ENCODE measurements at regions not wholly inside any gene's neighbourhood (a gene's known extent, or its start where the extent isn't known, plus 50 kb on each side); places are given as distances from the start of the nearest gene placed in this dataset.

DNA sequence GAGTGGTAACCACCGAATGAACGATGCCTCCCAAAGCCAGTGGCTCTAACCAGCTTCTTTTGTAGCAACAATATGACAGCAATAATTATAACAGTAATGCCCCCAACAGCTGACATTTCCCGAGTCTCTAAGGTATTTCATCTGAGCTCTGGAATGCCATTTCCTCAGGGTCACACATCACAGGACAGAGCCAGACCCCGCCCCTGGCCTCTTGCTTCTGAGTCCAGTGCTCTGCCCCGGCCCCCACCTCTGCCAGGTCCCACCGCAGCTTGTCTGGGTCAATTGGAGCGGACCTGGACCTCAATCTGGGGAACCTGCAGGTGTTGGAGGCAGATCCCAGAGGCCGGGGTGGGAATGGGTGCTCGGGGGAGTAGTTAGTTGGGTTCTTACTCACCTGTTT is 63.8 kb downstream of the IGLL1 start:
- no peak for DNase-seq (ENCODE audit: low read depth in 2 of 2)
- H3K4me3 ChIP-seq (replicated peaks in 1 of 2; ENCODE audit: low read depth in 2 of 2, low read length in 2 of 2) = no peak overlapping the region
- TF ChIP-seq, protein P1, sequence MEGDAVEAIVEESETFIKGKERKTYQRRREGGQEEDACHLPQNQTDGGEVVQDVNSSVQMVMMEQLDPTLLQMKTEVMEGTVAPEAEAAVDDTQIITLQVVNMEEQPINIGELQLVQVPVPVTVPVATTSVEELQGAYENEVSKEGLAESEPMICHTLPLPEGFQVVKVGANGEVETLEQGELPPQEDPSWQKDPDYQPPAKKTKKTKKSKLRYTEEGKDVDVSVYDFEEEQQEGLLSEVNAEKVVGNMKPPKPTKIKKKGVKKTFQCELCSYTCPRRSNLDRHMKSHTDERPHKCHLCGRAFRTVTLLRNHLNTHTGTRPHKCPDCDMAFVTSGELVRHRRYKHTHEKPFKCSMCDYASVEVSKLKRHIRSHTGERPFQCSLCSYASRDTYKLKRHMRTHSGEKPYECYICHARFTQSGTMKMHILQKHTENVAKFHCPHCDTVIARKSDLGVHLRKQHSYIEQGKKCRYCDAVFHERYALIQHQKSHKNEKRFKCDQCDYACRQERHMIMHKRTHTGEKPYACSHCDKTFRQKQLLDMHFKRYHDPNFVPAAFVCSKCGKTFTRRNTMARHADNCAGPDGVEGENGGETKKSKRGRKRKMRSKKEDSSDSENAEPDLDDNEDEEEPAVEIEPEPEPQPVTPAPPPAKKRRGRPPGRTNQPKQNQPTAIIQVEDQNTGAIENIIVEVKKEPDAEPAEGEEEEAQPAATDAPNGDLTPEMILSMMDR (IDR thresholded peaks at IDR 0.05; ENCODE audit: low read depth, low read length) = no peak

DNA sequence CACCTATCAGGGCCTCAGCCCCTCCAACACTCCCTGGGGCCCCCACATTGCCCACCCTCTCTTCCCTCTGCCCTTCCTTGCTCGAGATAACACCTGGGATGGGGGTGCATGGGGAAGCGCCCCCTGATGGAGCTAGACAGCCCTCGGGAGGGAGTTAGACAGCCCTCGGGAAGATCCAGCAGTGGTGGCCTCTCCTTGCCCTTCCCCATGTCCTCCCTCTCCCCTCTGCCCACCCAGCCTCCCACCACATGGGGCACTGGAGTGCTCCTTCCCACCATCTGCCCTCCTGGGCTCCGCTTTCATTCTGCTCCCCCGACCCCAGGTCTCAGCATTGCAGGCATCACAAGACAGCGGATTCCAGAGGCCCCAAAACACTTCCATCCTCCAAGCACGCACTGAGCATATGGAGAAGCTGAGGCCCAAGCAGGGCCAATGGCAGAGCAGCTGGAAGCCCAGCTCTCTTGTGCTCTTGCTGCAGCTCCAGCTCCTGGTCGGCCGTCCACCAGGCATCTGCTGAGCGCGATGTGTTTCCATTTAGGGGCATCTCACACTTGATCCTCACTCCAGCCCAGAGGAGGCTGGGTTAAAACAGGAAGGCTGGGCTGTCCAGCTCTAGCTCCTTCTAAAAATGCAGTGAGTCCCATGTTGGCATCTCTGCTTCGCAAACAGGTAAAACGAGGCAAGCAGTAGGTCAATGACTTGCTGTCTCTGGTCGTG is 65.6 kb downstream of the IGLL1 start:
- no peak for DNase-seq (ENCODE audit: low read depth in 2 of 2)
- TF ChIP-seq, protein P1 (IDR thresholded peaks at IDR 0.05; ENCODE audit: low read depth, low read length) = no peak
- no peak overlapping the region for H3K4me3 ChIP-seq (replicated peaks in 1 of 2; ENCODE audit: low read depth in 2 of 2, low read length in 2 of 2)

DNA sequence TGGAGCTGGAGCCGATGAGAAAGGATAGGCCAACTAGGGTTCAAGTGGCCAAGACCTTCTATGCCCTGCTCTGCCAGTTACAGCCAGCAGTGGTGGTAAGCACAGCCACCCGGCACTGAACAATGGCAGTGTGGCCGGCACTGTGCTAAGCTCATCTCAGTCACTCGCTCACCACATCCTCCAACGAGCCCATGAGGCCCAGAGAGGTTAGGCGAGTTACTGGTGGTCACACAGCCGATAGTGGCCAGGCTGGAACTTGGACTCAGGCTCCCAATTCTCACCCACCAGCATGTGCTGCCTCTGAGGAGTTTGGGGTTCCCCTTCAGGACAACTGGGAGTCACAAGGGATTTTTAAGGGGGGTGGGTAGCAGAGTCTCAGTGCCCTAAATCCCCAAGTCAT is 66.4 kb downstream of the IGLL1 start:
- TF ChIP-seq, protein P1 (IDR thresholded peaks at IDR 0.05; ENCODE audit: low read depth, low read length) = no peak
- H3K4me3 ChIP-seq (replicated peaks in 1 of 2; ENCODE audit: low read depth in 2 of 2, low read length in 2 of 2) = no peak overlapping the region
- DNase-seq (ENCODE audit: low read depth in 2 of 2) = no peak

DNA sequence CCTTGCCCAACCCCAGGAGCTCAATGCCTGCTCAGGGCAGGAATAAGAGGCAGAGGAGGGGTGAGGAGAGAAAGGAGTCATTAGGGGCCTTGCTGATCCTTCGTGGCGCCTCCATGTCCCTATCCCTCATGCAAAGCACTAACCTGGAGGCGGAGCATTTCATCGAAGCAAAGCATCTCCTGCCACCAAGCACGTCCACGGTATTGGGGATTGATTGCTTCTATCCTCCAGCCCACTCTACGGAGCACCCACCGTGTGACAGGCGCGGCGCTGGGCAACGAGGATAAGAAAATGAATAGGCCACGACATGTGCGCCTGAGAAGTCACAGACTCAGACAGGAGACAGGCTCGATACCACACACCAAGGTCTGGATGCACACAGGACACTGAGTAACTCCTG is 67.0 kb downstream of the IGLL1 start:
- H3K4me3 ChIP-seq (replicated peaks in 1 of 2; ENCODE audit: low read depth in 2 of 2, low read length in 2 of 2) = no peak overlapping the region
- DNase-seq (ENCODE audit: low read depth in 2 of 2) = no peak
- TF ChIP-seq, protein P1 (IDR thresholded peaks at IDR 0.05; ENCODE audit: low read depth, low read length) = no peak

DNA sequence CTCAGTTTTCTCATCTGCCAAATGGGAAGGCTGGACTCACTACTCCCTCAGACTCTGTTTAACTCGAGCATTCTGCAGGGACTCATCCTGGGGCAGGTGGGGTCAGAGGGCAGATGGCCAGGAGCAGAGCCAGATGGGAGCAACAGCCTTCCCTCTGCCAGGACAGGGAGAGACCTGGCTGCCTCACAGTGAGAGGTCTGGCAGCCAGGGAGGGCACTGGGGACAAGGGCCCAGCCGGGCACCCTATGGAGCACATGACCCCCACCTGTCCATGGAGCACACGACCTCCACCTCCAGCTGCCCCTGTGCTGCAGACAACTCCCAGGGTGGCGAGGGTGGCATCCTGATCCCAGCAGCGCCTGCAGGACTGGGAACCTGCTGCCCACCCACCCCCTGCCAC is 67.4 kb downstream of the IGLL1 start:
- DNase-seq (ENCODE audit: low read depth in 2 of 2) = no peak
- TF ChIP-seq, protein P1 (IDR thresholded peaks at IDR 0.05; ENCODE audit: low read depth, low read length) = no peak
- H3K4me3 ChIP-seq (replicated peaks in 1 of 2; ENCODE audit: low read depth in 2 of 2, low read length in 2 of 2) = no peak overlapping the region

DNA sequence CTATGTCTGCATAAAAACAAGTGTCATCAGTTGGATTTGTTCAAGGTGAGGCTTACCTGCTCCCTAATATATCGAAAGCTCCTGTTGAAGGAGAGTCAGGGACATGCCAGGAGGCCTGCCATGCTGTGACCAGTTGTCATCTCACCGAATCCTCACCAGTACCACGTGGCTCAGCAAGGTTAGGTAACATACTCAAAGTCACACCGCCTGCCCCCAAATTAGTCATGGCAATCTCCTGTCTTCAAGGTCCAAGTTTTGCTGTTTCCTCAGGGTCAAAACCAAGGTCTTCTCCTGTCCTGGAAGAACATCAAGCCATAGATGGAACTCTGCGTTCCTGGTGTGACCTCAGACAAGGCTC is 67.8 kb downstream of the IGLL1 start:
- DNase-seq (ENCODE audit: low read depth in 2 of 2) = no peak
- TF ChIP-seq, protein P1 (IDR thresholded peaks at IDR 0.05; ENCODE audit: low read depth, low read length) = no peak
- no peak overlapping the region for H3K4me3 ChIP-seq (replicated peaks in 1 of 2; ENCODE audit: low read depth in 2 of 2, low read length in 2 of 2)

All from cardiac fibroblast (primary cell).